ENCODE measurements at regions not wholly inside any gene's neighbourhood (a gene's known extent, or its start where the extent isn't known, plus 50 kb on each side); places are given as distances from the start of the nearest gene placed in this dataset.

DNA sequence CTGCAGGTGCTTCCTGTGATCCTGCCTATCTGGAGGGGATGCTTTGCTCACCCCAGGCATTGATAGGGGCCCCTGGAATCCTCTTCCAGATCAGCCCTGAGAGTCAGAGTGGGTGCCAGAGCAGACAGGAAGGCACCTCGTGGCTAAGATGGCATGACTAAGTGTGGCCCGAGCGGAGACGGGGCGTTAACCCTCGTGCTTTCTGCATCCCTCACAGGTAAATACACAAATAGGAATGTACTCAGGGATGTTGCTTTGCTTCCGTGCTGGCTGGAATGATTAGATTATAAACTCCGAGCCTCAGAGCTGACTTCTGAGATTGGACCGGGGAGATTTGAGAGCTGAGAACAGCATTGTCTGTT is 312.7 kb upstream of the B3GAT1 start (continued):
- TF ChIP-seq CHD7 (IDR thresholded peaks at IDR 0.05; ENCODE audit: insufficient replicate concordance, low read length) (no peak), PHF8 (conservative IDR thresholded peaks at IDR 0.05; ENCODE audit: low read depth, low read length) (no peak), SP1 (IDR thresholded peaks at IDR 0.05; ENCODE audit: low read depth, low read length) (no peak)
- TF ChIP-seq, protein P1, sequence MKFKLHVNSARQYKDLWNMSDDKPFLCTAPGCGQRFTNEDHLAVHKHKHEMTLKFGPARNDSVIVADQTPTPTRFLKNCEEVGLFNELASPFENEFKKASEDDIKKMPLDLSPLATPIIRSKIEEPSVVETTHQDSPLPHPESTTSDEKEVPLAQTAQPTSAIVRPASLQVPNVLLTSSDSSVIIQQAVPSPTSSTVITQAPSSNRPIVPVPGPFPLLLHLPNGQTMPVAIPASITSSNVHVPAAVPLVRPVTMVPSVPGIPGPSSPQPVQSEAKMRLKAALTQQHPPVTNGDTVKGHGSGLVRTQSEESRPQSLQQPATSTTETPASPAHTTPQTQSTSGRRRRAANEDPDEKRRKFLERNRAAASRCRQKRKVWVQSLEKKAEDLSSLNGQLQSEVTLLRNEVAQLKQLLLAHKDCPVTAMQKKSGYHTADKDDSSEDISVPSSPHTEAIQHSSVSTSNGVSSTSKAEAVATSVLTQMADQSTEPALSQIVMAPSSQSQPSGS (IDR thresholded peaks at IDR 0.05; ENCODE audit: low read length): no peak
